Endothelial cell of umbilical vein (primary cell): ENCODE measurements at regions not wholly inside any gene's neighbourhood (a gene's known extent, or its start where the extent isn't known, plus 50 kb on each side); places are given as distances from the start of the nearest gene placed in this dataset.

Source experiments
- BruUV-seq: library from RNA; stranded (reverse); fragments of 400-500 nt; replicated peaks from 2 replicates; lab custom pipeline; 2021; lab: Mats Ljungman, UMichigan
- CTCF ChIA-PET: fragments of 300-600, 350-600 bp; sonication (Branson Sonifier 250); formaldehyde crosslinking; loops from one replicate; lab custom pipeline; 2021; ENCODE audit warnings: antibody characterized with exemption, inconsistent platforms; lab: Charles Lee
- POLR2A ChIA-PET: fragments of 300-600, 350-600 bp; sonication (Branson Sonifier 250); formaldehyde crosslinking; loops from one replicate; lab custom pipeline; 2021; ENCODE audit warnings: antibody characterized with exemption, inconsistent platforms; lab: Charles Lee
- DNase-seq: peaks from one replicate; pipeline ENCODE4 v3.0.0-alpha.2; 2011; ENCODE audit warnings: low read depth, low spot score
- FAIRE-seq: peaks from 2 replicates; lab custom pipeline; 2011; peaks lifted over from hg19 to GRCh38; lab: Jason Lieb, UNC
- H2AFZ ChIP-seq: 2 replicates; pipeline ENCODE4 v1.6.0; 2012; ENCODE audit warnings: low read depth, low read length, control low read depth, inconsistent platforms
- H3K27ac ChIP-seq: 2 replicates; pipeline ENCODE4 v1.5.1; 2011; ENCODE audit warnings: low read depth, mild to moderate bottlenecking, control low read depth, low read length, moderate library complexity; ENCODE audit not compliant: insufficient read depth
- H3K27me3 ChIP-seq, 2 experiments: 2 replicates each; pipeline versions ENCODE4 v1.6.0 to v1.6.1; 2011; ENCODE audit warnings: low read length in 2 of 2, mixed read lengths in 1 of 2; ENCODE audit not compliant: control insufficient read depth in 2 of 2, insufficient read depth in 2 of 2
- H3K36me3 ChIP-seq, 2 experiments: 2 replicates in 1 of 2; 3 replicates in 1 of 2; pipeline ENCODE4 v1.5.1; 2011; ENCODE audit warnings: low read length in 2 of 2, mild to moderate bottlenecking in 1 of 2, moderate library complexity in 1 of 2; ENCODE audit not compliant: control insufficient read depth in 2 of 2, insufficient read depth in 2 of 2; ENCODE audit errors: extremely low read depth in 1 of 2
- H3K4me1 ChIP-seq: 3 replicates; pipeline ENCODE4 v1.5.1; 2011; ENCODE audit warnings: mild to moderate bottlenecking, low read length; ENCODE audit not compliant: control insufficient read depth, insufficient read depth; ENCODE audit errors: extremely low read depth
- H3K4me2 ChIP-seq: 2 replicates; pipeline ENCODE4 v1.6.1; 2011; ENCODE audit warnings: low read length, control low read depth, mixed read lengths; ENCODE audit not compliant: insufficient read depth
- H3K4me3 ChIP-seq, 3 experiments: fragments of 200-600 bp in 1 of 3; sonication (generic), shearing (Covaris generic) in 1 of 3; replicated peaks in 1 of 3; 2 replicates each; pipeline ENCODE4 v1.5.1; 2011 to 2016; ENCODE audit warnings: control low read depth in 3 of 3, low read length in 3 of 3, mild to moderate bottlenecking in 2 of 3, inconsistent platforms in 1 of 3, low read depth in 1 of 3, moderate library complexity in 1 of 3; ENCODE audit not compliant: insufficient read depth in 1 of 3
- H3K79me2 ChIP-seq: 2 replicates; pipeline ENCODE4 v1.6.0; 2012; ENCODE audit warnings: low read length, inconsistent platforms; ENCODE audit not compliant: control insufficient read depth, insufficient read depth
- H3K9ac ChIP-seq: replicated peaks from 2 replicates; pipeline ENCODE3; 2011; ENCODE audit warnings: low read length, control low read depth; ENCODE audit not compliant: insufficient read depth; ENCODE audit errors: extremely low read depth
- H3K9me1 ChIP-seq: replicated peaks from 3 replicates; pipeline ENCODE4 v1.6.0; 2011; ENCODE audit warnings: mild to moderate bottlenecking, low read length; ENCODE audit not compliant: control insufficient read depth, insufficient read depth; ENCODE audit errors: extremely low read depth
- H3K9me3 ChIP-seq: replicated peaks from 2 replicates; pipeline ENCODE4 v1.5.1; 2012; ENCODE audit warnings: low read length, inconsistent platforms; ENCODE audit not compliant: control insufficient read depth, insufficient read depth
- H4K20me1 ChIP-seq: replicated peaks from 2 replicates; pipeline ENCODE3; 2011; ENCODE audit warnings: mild to moderate bottlenecking, low read length; ENCODE audit not compliant: control insufficient read depth, insufficient read depth; ENCODE audit errors: extremely low read depth
- CTCF ChIP-seq, 2 donors: IDR thresholded peaks; 1 replicate in 1 of 2; 2 replicates in 1 of 2; pipeline ENCODE4 v1.5.1; 2011; ENCODE audit warnings: low read length in 2 of 2, mild to moderate bottlenecking in 2 of 2, moderate library complexity in 2 of 2, control low read depth in 1 of 2, inconsistent platforms in 1 of 2, low read depth in 1 of 2; ENCODE audit not compliant: insufficient read depth in 1 of 2; ENCODE audit errors: extremely low read depth in 1 of 2
- EZH2 ChIP-seq: IDR thresholded peaks from 2 replicates; pipeline ENCODE4 v1.6.1; 2012; ENCODE audit warnings: borderline replicate concordance, low read depth, mild to moderate bottlenecking, moderate library complexity, low read length, inconsistent platforms; ENCODE audit not compliant: severe bottlenecking
- GATA2 ChIP-seq: IDR thresholded peaks from 2 replicates; pipeline ENCODE4 v1.7.0; 2011; ENCODE audit warnings: low read depth, mild to moderate bottlenecking, moderate library complexity, mixed read lengths, low read length; ENCODE audit not compliant: insufficient read length, insufficient read depth
- JUN ChIP-seq: IDR thresholded peaks from 2 replicates; pipeline ENCODE4 v1.6.1; 2011; ENCODE audit warnings: borderline replicate concordance, low read depth; ENCODE audit not compliant: insufficient read length, insufficient read depth
- MAX ChIP-seq: IDR thresholded peaks from 2 replicates; pipeline ENCODE4 v1.6.1; 2011; ENCODE audit not compliant: insufficient read depth, insufficient read length
- POLR2AphosphoS5 ChIP-seq: IDR thresholded peaks from 2 replicates; pipeline ENCODE4 v1.6.1; 2012; ENCODE audit warnings: low read depth, mild to moderate bottlenecking, control low read depth, low read length, moderate library complexity; ENCODE audit not compliant: insufficient read depth
- dilution Hi-C: fragments of 300-500 bp; cut with MboI; formaldehyde crosslinking; loops from one replicate; pipeline ENCODE4 v1.15.0; 2019; ENCODE audit warnings: low sequenced_read_pairs; ENCODE audit not compliant: extremely low pct_ligation_motif_present
- intact Hi-C: fragments of 100-400 bp; cut with micrococcal nuclease; formaldehyde crosslinking; loops from one replicate; pipeline ENCODE4 v1.10.0; 2022

GRCh38 chr6:25181923-25182322 is 97.3 kb upstream of the CARMIL1 start:
- H3K27me3 ChIP-seq, result no peaks in the 10 kb centered on the region
- FAIRE-seq (no peak), DNase-seq (no peak)
- no peak overlapping the region for H2AFZ ChIP-seq
- H3K79me2 ChIP-seq, result no peaks in the 10 kb centered on the region
- no peak for TF ChIP-seq POLR2AphosphoS5
- TF ChIP-seq CTCF (IDR thresholded peaks at IDR 0.05; ENCODE audit: extremely low read depth in 1 of 2, insufficient read depth in 1 of 2, low read depth in 1 of 2, low read length in 2 of 2), result no peak
- TF ChIP-seq JUN, result no peak
- no peak for TF ChIP-seq GATA2
- no peak for TF ChIP-seq EZH2
- TF ChIP-seq MAX, result no peak
- no peaks in the 10 kb centered on the region for H4K20me1 ChIP-seq
- ChIA-PET POLR2A (no interaction called here), CTCF (interaction anchor here (1.2 to 2.6 kb wide), 2 partner anchors 11 to 42 kb away, joined by 3 to 8 read pairs; no protein-coding TSS in a partner anchor)
- no peaks in the 10 kb centered on the region for H3K9me1 ChIP-seq
- H3K4me2 ChIP-seq, result no peak overlapping the region
- no peaks in the 10 kb centered on the region for H3K9me3 ChIP-seq
- intact Hi-C loops (no loop called here), dilution Hi-C loops (no loop called here)
- H3K4me1 ChIP-seq, result peaks cover 6% of the 10 kb centered on the region
- no peaks in the 10 kb centered on the region for H3K36me3 ChIP-seq
- H3K27ac ChIP-seq, result no peak overlapping the region
- no peak overlapping the region for H3K9ac ChIP-seq
- no TSS peak for BruUV-seq
- H3K4me3 ChIP-seq, result no peak overlapping the region
